ENCODE measurements at regions not wholly inside any gene's neighbourhood (a gene's known extent, or its start where the extent isn't known, plus 50 kb on each side); places are given as distances from the start of the nearest gene placed in this dataset.

DNA sequence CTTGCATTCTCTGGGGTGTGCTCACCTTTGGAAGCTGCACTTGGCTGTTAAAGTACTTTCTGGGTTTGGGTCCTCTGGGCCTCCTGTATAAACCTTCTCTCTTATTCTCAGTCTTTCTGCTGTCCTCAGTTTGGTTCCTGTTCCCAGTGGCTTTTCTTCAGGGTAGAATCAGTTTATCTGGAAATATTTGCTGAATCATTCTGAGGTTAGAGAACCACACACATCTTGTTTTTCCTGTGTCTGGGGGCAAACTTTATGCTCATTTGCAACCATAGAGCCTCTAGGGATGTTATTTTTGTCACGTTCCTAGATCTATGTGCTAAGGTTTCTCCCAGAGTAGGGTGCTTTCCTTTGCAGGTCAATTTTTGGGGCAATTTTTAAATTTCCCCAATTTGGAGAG, 224.3 kb upstream of the C11orf87 start:
- DNase-seq (no peak), ATAC-seq (no peak)
- ChIA-PET POLR2A (no interaction called here), CTCF (no interaction called here)
- intact Hi-C loops (cut with DNase I, micrococcal nuclease), result no loop called here
- Mint-ChIP-seq H3K27ac (no peak overlapping the region), H3K4me1 (no peaks in the 10 kb centered on the region), H3K9me3 (ENCODE audit: low read depth) (no peaks in the 10 kb centered on the region), H3K36me3 (ENCODE audit: low read depth) (no peaks in the 10 kb centered on the region), H3K4me3 (no peak overlapping the region), H3K27me3 (no peaks in the 10 kb centered on the region)

DNA sequence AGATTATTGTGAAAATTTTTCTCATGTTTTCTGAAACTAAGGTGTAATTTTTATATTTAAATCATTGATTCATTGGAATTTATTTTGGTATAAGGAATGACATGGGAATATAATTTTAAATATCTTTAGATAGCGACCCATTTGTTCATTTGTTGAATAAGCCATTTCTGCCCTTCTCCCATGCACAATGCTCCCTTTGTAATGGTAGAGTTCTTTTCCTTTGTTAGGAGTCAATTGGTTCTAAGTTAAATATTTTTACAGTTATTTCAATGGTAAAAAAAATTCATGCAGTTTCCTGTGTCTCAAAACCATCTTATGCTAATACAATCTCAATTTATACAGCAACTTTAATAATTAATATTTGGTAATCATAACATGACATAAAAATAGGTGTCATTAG, 218.8 kb upstream of the C11orf87 start:
- H3K4me1 Mint-ChIP-seq, result no peaks in the 10 kb centered on the region
- H3K36me3 Mint-ChIP-seq (ENCODE audit: low read depth), result no peaks in the 10 kb centered on the region
- POLR2A ChIA-PET, result no interaction called here
- peaks cover 9% of the 10 kb centered on the region for H3K9me3 Mint-ChIP-seq (ENCODE audit: low read depth)
- DNase-seq (no peak), ATAC-seq (no peak)
- H3K27ac Mint-ChIP-seq, result no peak overlapping the region
- no peaks in the 10 kb centered on the region for H3K27me3 Mint-ChIP-seq
- CTCF ChIA-PET, result no interaction called here
- no peak overlapping the region for H3K4me3 Mint-ChIP-seq
- intact Hi-C loops (cut with DNase I, micrococcal nuclease), result no loop called here

DNA sequence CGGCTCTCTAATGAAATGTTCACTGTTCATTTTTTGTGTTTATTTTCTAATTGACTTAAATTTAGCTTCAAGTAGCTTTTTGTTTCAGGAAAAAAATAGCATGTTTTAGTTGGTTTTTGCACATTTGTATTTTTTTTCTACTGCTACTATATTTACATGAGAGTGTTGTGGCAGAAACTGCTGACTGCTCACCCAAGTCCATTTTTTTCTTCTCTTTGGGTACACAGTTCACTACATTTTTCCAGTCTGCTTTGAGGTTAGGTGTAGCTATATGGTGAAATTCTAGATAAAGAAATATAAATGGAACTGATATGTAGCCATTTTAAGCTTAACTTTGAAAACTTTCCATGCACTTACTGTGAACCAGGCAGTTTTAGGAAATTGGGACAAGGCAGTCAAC, 216.7 kb upstream of the C11orf87 start:
- no peak overlapping the region for H3K27ac Mint-ChIP-seq
- ChIA-PET POLR2A (no interaction called here), CTCF (no interaction called here)
- no peaks in the 10 kb centered on the region for H3K4me1 Mint-ChIP-seq
- H3K36me3 Mint-ChIP-seq (ENCODE audit: low read depth), result no peaks in the 10 kb centered on the region
- DNase-seq (no peak), ATAC-seq (no peak)
- no peaks in the 10 kb centered on the region for H3K27me3 Mint-ChIP-seq
- intact Hi-C loops (cut with DNase I, micrococcal nuclease), result no loop called here
- H3K4me3 Mint-ChIP-seq, result no peak overlapping the region
- H3K9me3 Mint-ChIP-seq (ENCODE audit: low read depth), result peaks cover 9% of the 10 kb centered on the region

GRCh38 chr11:109208121-109208520, 213.9 kb upstream of the C11orf87 start:
- Mint-ChIP-seq H3K27ac (no peak overlapping the region), H3K4me3 (no peak overlapping the region), H3K36me3 (ENCODE audit: low read depth) (no peaks in the 10 kb centered on the region), H3K4me1 (no peaks in the 10 kb centered on the region), H3K9me3 (ENCODE audit: low read depth) (peaks cover 9% of the 10 kb centered on the region), H3K27me3 (no peaks in the 10 kb centered on the region)
- DNase-seq, result no peak
- no peak for ATAC-seq
- ChIA-PET POLR2A (no interaction called here), CTCF (no interaction called here)
- intact Hi-C loops (cut with DNase I, micrococcal nuclease), result no loop called here

- Mint-ChIP-seq H3K27me3 (no peaks in the 10 kb centered on the region), H3K4me3 (no peak overlapping the region), H3K9me3 (ENCODE audit: low read depth) (peaks cover 9% of the 10 kb centered on the region), H3K36me3 (ENCODE audit: low read depth) (no peaks in the 10 kb centered on the region), H3K4me1 (no peaks in the 10 kb centered on the region), H3K27ac (no peak overlapping the region)
- ChIA-PET POLR2A (no interaction called here), CTCF (no interaction called here)
- intact Hi-C loops (cut with DNase I, micrococcal nuclease), result no loop called here
- ATAC-seq (no peak), DNase-seq (no peak)
Measured at GRCh38 chr11:109209572-109209971, 212.4 kb upstream of the C11orf87 start.

DNA sequence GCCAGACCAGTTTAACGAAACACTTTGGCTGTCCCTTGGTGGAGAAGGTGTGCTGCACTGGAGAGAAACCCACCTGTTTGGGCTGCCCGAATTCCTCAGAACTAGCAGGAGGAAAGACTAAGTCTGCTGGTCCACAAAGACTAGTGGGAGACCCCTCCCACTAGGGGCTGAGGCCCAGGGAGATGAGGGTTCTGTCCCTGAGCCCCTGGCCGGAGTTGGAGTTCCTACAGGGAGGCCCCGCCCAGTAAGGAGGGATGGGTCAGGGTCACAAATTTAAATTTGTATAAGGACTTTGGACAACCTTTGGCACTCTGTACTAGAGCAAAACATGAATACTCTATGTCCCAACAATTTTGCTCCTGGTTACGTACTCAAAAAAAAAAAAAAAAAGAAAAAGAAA, 200.8 kb upstream of the C11orf87 start:
- ATAC-seq (no peak), DNase-seq (no peak)
- Mint-ChIP-seq H3K27ac (no peak overlapping the region), H3K9me3 (ENCODE audit: low read depth) (peaks cover 8% of the 10 kb centered on the region), H3K36me3 (ENCODE audit: low read depth) (no peaks in the 10 kb centered on the region), H3K4me1 (no peaks in the 10 kb centered on the region), H3K27me3 (peaks cover 1% of the 10 kb centered on the region), H3K4me3 (no peak overlapping the region)
- ChIA-PET POLR2A (no interaction called here), CTCF (no interaction called here)
- intact Hi-C loops (cut with DNase I, micrococcal nuclease), result no loop called here

DNA sequence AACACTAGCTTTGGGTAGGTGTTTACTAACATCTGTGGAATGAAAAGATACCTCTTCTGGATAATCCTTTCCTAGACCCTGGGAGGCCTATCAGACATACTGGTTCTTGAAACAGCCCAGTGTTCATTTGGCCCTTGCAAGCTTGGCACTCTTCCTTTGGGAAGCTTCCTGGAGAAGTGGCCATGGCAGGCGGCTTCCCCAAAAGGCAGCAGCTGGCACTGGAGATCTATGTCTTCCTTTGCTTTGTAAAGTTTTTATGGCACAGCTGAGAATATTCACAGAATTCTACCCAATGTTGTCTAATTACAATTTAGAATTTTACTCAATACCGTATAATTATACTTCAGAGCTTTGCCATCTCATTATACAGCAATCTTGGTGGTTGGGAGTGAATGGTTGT, 199.2 kb upstream of the C11orf87 start:
- POLR2A ChIA-PET, result no interaction called here
- no peaks in the 10 kb centered on the region for H3K4me1 Mint-ChIP-seq
- H3K9me3 Mint-ChIP-seq (ENCODE audit: low read depth), result peaks cover 6% of the 10 kb centered on the region
- no peak for DNase-seq
- intact Hi-C loops (cut with DNase I, micrococcal nuclease), result no loop called here
- peaks cover 1% of the 10 kb centered on the region for H3K27me3 Mint-ChIP-seq
- H3K4me3 Mint-ChIP-seq, result no peak overlapping the region
- no peak overlapping the region for H3K27ac Mint-ChIP-seq
- CTCF ChIA-PET, result no interaction called here
- H3K36me3 Mint-ChIP-seq (ENCODE audit: low read depth), result no peaks in the 10 kb centered on the region
- no peak for ATAC-seq

DNA sequence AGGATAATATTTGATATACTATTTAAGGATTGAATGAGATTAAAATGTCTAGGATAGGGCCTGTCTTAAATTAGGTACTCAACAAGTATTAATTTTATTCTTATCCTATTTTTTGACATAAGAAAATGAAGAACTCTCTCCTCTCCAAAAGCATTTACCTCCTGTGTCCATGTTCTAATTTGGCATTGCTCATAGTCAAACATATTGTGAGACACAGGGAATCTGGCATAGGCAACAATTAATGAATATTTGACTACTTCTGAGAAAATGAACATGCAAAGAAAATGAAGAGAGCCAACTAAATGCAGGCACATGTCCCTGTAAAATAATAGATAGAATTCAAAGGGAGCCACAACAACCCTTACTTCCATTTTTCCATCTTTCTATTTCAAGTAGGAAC, 198.5 kb upstream of the C11orf87 start:
- Mint-ChIP-seq H3K4me1 (no peaks in the 10 kb centered on the region), H3K27ac (no peak overlapping the region), H3K9me3 (ENCODE audit: low read depth) (peaks cover 6% of the 10 kb centered on the region), H3K27me3 (peaks cover 1% of the 10 kb centered on the region), H3K4me3 (no peak overlapping the region), H3K36me3 (ENCODE audit: low read depth) (no peaks in the 10 kb centered on the region)
- no peak for ATAC-seq
- no peak for DNase-seq
- ChIA-PET POLR2A (no interaction called here), CTCF (no interaction called here)
- intact Hi-C loops (cut with DNase I, micrococcal nuclease), result no loop called here

GRCh38 chr11:109229682-109230081, 192.3 kb upstream of the C11orf87 start:
- Mint-ChIP-seq H3K27me3 (no peaks in the 10 kb centered on the region), H3K9me3 (ENCODE audit: low read depth) (no peaks in the 10 kb centered on the region), H3K4me1 (no peaks in the 10 kb centered on the region), H3K27ac (no peak overlapping the region), H3K36me3 (ENCODE audit: low read depth) (no peaks in the 10 kb centered on the region), H3K4me3 (no peak overlapping the region)
- POLR2A ChIA-PET, result no interaction called here
- CTCF ChIA-PET, result no interaction called here
- intact Hi-C loops (cut with DNase I, micrococcal nuclease), result no loop called here
- ATAC-seq, result no peak
- DNase-seq, result no peak

DNA sequence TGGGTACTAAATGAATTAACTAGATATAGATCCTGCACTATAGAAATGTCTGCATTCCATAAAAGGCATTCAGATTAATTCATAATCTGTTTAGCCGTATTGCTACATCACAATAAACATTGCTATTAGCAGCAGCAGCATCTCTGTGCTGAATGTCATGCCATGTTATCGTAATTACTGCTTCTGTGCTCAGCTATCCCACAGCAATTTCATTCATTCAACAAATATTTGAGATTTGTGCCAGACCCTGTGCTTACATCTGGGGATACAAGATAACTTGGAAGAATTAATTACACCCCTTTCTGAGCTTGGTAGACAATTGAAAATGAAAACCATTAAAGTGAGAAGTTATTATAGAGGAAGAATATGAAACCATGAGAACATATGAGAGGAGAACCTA, 185.8 kb upstream of the C11orf87 start:
- CTCF ChIA-PET, result interaction anchor here (0.8 kb wide), 1 partner anchor 12 kb away, joined by 3 read pairs; no protein-coding TSS in a partner anchor
- Mint-ChIP-seq H3K4me1 (no peaks in the 10 kb centered on the region), H3K9me3 (ENCODE audit: low read depth) (no peaks in the 10 kb centered on the region), H3K36me3 (ENCODE audit: low read depth) (no peaks in the 10 kb centered on the region), H3K27ac (no peak overlapping the region), H3K27me3 (no peaks in the 10 kb centered on the region), H3K4me3 (no peak overlapping the region)
- no peak for DNase-seq
- intact Hi-C loops (cut with DNase I, micrococcal nuclease), result no loop called here
- no peak for ATAC-seq
- POLR2A ChIA-PET, result no interaction called here

- H3K9me3 Mint-ChIP-seq (ENCODE audit: low read depth), result no peaks in the 10 kb centered on the region
- DNase-seq (no peak), ATAC-seq (no peak)
- H3K27ac Mint-ChIP-seq, result no peak overlapping the region
- no peaks in the 10 kb centered on the region for H3K27me3 Mint-ChIP-seq
- H3K4me1 Mint-ChIP-seq, result no peaks in the 10 kb centered on the region
- no peak overlapping the region for H3K4me3 Mint-ChIP-seq
- CTCF ChIA-PET, result no interaction called here
- no peaks in the 10 kb centered on the region for H3K36me3 Mint-ChIP-seq (ENCODE audit: low read depth)
- POLR2A ChIA-PET, result no interaction called here
- intact Hi-C loops (cut with DNase I, micrococcal nuclease), result no loop called here
Measured at GRCh38 chr11:109236696-109237095, 185.3 kb upstream of the C11orf87 start.

DNA sequence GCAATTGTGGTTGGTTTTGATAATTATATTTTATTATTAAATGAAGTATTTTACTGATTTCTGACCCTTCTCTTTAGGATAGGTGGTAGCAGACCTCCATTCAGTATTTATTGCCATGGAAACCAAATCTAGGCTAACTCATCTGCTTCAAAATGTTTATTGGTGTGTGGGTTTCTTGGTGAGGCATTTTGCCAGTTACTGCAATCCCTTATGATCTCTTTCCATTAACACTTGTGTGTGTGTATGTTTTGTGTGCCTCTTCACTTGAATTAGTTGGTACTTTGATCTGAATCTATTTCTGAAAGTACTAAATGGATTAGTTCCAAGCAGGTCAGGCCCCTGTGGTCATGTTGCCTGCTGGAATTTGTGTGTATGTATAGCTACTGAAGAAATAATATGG, 184.4 kb upstream of the C11orf87 start:
- no peaks in the 10 kb centered on the region for H3K27me3 Mint-ChIP-seq
- ATAC-seq (no peak), DNase-seq (no peak)
- H3K27ac Mint-ChIP-seq, result no peak overlapping the region
- H3K4me3 Mint-ChIP-seq, result no peak overlapping the region
- no peaks in the 10 kb centered on the region for H3K4me1 Mint-ChIP-seq
- H3K9me3 Mint-ChIP-seq (ENCODE audit: low read depth), result no peaks in the 10 kb centered on the region
- CTCF ChIA-PET, result no interaction called here
- no peaks in the 10 kb centered on the region for H3K36me3 Mint-ChIP-seq (ENCODE audit: low read depth)
- POLR2A ChIA-PET, result no interaction called here
- intact Hi-C loops (cut with DNase I, micrococcal nuclease), result no loop called here

- no peak overlapping the region for H3K4me3 Mint-ChIP-seq
- no peaks in the 10 kb centered on the region for H3K4me1 Mint-ChIP-seq
- ChIA-PET POLR2A (no interaction called here), CTCF (no interaction called here)
- no peak for ATAC-seq
- DNase-seq, result no peak
- no peaks in the 10 kb centered on the region for H3K27me3 Mint-ChIP-seq
- H3K27ac Mint-ChIP-seq, result no peak overlapping the region
- H3K9me3 Mint-ChIP-seq (ENCODE audit: low read depth), result no peaks in the 10 kb centered on the region
- intact Hi-C loops (cut with DNase I, micrococcal nuclease), result no loop called here
- H3K36me3 Mint-ChIP-seq (ENCODE audit: low read depth), result no peaks in the 10 kb centered on the region
Measured at GRCh38 chr11:109241988-109242536, 179.9 kb upstream of the C11orf87 start.

Measured in activated CD4-positive, alpha-beta T cell treated with anti-CD3 and anti-CD28 coated beads for 36 hours (primary cell).